Liver (tissue), 8 donors: ENCODE measurements at regions not wholly inside any gene's neighbourhood (a gene's known extent, or its start where the extent isn't known, plus 50 kb on each side); places are given as distances from the start of the nearest gene placed in this dataset.

ENCODE experiments used
- DNase-seq: peaks from one replicate; pipeline ENCODE4 v3.0.0-alpha.2; 2017; ENCODE audit warnings: low spot score
- H3K27ac ChIP-seq, 2 donors: one replicate each; pipeline ENCODE4 v1.7.0; 2013; ENCODE audit warnings: inconsistent platforms in 2 of 2, low read length in 2 of 2, control low read depth in 1 of 2, low read depth in 1 of 2, mild to moderate bottlenecking in 1 of 2
- H3K27me3 ChIP-seq, 4 donors: one replicate each; pipeline versions ENCODE4 v1.6.1 to v1.7.0; 2013; ENCODE audit warnings: low read length in 3 of 4, inconsistent platforms in 1 of 4, mild to moderate bottlenecking in 1 of 4, moderate library complexity in 1 of 4; ENCODE audit not compliant: control insufficient read depth in 4 of 4, insufficient read depth in 4 of 4
- H3K36me3 ChIP-seq, 4 donors: one replicate each; pipeline versions ENCODE4 v1.6.1 to v1.7.0; 2013; ENCODE audit warnings: low read length in 3 of 4, mild to moderate bottlenecking in 3 of 4, low read depth in 1 of 4, moderate library complexity in 1 of 4; ENCODE audit not compliant: control insufficient read depth in 4 of 4, insufficient read depth in 3 of 4
- H3K4me1 ChIP-seq, 4 donors: one replicate each; pipeline versions ENCODE4 v1.6.1 to v1.7.0; 2013; ENCODE audit warnings: low read length in 3 of 4, mild to moderate bottlenecking in 3 of 4, moderate library complexity in 1 of 4; ENCODE audit not compliant: control insufficient read depth in 4 of 4, insufficient read depth in 4 of 4
- H3K4me3 ChIP-seq, 3 donors: one replicate each; pipeline versions ENCODE4 v1.6.1 to v1.7.0; 2013; ENCODE audit warnings: low read length in 3 of 3, control low read depth in 1 of 3, low read depth in 1 of 3, mild to moderate bottlenecking in 1 of 3
- H3K9ac ChIP-seq, 2 donors: one replicate each; pipeline ENCODE4 v1.7.0; 2013; ENCODE audit warnings: low read length in 2 of 2, mild to moderate bottlenecking in 2 of 2, moderate library complexity in 2 of 2, control low read depth in 1 of 2, low read depth in 1 of 2
- H3K9me3 ChIP-seq, 4 donors: one replicate each; pipeline versions ENCODE4 v1.6.1 to v1.7.0; 2013; ENCODE audit warnings: low read length in 3 of 4; ENCODE audit not compliant: control insufficient read depth in 4 of 4
- CTCF ChIP-seq: fragments of 150-350 bp; IDR thresholded peaks from 2 replicates; pipeline ENCODE4 v1.5.1; 2017; ENCODE audit warnings: improper control_type of control experiment, low read depth, low read length; ENCODE audit not compliant: missing input control
- EGR1 ChIP-seq, 2 donors: IDR thresholded peaks; 2 replicates each; pipeline ENCODE4 v1.6.1; 2016 to 2018; ENCODE audit warnings: antibody characterized with exemption in 2 of 2, low read depth in 2 of 2
- FOXA1 ChIP-seq: IDR thresholded peaks from 2 replicates; pipeline ENCODE4 v1.6.1; 2016; ENCODE audit warnings: antibody characterized with exemption
- FOXA2 ChIP-seq: IDR thresholded peaks from 2 replicates; pipeline ENCODE4 v1.6.1; 2016; ENCODE audit warnings: antibody characterized with exemption
- GABPA ChIP-seq, 2 donors: IDR thresholded peaks in 1 of 2; conservative IDR thresholded peaks in 1 of 2; 2 replicates each; pipeline ENCODE4 v1.6.1; 2016; ENCODE audit warnings: antibody characterized with exemption in 2 of 2, mild to moderate bottlenecking in 1 of 2, moderate library complexity in 1 of 2
- HNF4G ChIP-seq: IDR thresholded peaks from 2 replicates; pipeline ENCODE4 v1.6.1; 2016; ENCODE audit warnings: antibody characterized with exemption
- JUND ChIP-seq, 2 donors: IDR thresholded peaks; 2 replicates each; pipeline ENCODE4 v1.6.1; 2016; ENCODE audit warnings: antibody characterized with exemption in 2 of 2
- MAX ChIP-seq: IDR thresholded peaks from 2 replicates; pipeline ENCODE4 v1.6.1; 2016; ENCODE audit warnings: antibody characterized with exemption
- RAD21 ChIP-seq, 2 donors: IDR thresholded peaks; 2 replicates each; pipeline ENCODE4 v1.6.1; 2016; ENCODE audit warnings: antibody characterized with exemption in 2 of 2, mild to moderate bottlenecking in 2 of 2
- REST ChIP-seq: IDR thresholded peaks from 2 replicates; pipeline ENCODE4 v1.6.1; 2016; ENCODE audit warnings: antibody characterized with exemption, mild to moderate bottlenecking
- RXRA ChIP-seq, 2 donors: IDR thresholded peaks; 2 replicates each; pipeline ENCODE4 v1.6.1; 2017 to 2018; ENCODE audit warnings: antibody characterized with exemption in 2 of 2, mild to moderate bottlenecking in 1 of 2
- SP1 ChIP-seq: IDR thresholded peaks from 2 replicates; pipeline ENCODE4 v1.6.1; 2018; ENCODE audit warnings: antibody characterized with exemption, mild to moderate bottlenecking
- TAF1 ChIP-seq: conservative IDR thresholded peaks from 2 replicates; pipeline ENCODE4 v1.6.1; 2016; ENCODE audit warnings: antibody characterized with exemption, mild to moderate bottlenecking
- YY1 ChIP-seq: IDR thresholded peaks from 2 replicates; pipeline ENCODE4 v1.6.1; 2016; ENCODE audit warnings: antibody characterized with exemption, mild to moderate bottlenecking
- WGBS: extraction: QIAGEN DNeasy Blood & Tissue Kit; methylation state at CpG from one replicate; pipeline ENCODE4 v1.1.7; 2013; 5-methylcytosine and 5-hydroxymethylcytosine counted together
- TF ChIP-seq, protein P1 (sequence below): IDR thresholded peaks from 2 replicates; pipeline ENCODE4 v1.6.1; 2016; ENCODE audit warnings: antibody characterized with exemption
- TF ChIP-seq, protein P2 (sequence below): IDR thresholded peaks from 2 replicates; pipeline ENCODE4 v1.6.1; 2016; ENCODE audit warnings: antibody characterized with exemption
- donor health status: healthy.
- donor health status: healthy.
- donor health status: healthy.
- donor health status: healthy.
- donor health status: healthy.

- WGBS = 59% methylated on average over 2 of the region's 2 CpGs
- no peaks in the 10 kb centered on the region for H3K36me3 ChIP-seq
- no peaks in the 10 kb centered on the region for H3K4me1 ChIP-seq
- H3K27ac ChIP-seq = no peak overlapping the region
- no peak overlapping the region for H3K9ac ChIP-seq
- no peak overlapping the region for H3K4me3 ChIP-seq
- TF ChIP-seq EGR1 (IDR thresholded peaks at IDR 0.05; ENCODE audit: low read depth in 2 of 2) (no peak), SP1 (peak; percentile 6), YY1 (no peak), REST (no peak), RAD21 (IDR thresholded peaks at IDR 0.05) (peak in 1 of 2 donors; percentile 10), JUND (IDR thresholded peaks at IDR 0.05) (no peak), FOXA2 (no peak), CTCF (no peak)
- TF ChIP-seq, protein P1, sequence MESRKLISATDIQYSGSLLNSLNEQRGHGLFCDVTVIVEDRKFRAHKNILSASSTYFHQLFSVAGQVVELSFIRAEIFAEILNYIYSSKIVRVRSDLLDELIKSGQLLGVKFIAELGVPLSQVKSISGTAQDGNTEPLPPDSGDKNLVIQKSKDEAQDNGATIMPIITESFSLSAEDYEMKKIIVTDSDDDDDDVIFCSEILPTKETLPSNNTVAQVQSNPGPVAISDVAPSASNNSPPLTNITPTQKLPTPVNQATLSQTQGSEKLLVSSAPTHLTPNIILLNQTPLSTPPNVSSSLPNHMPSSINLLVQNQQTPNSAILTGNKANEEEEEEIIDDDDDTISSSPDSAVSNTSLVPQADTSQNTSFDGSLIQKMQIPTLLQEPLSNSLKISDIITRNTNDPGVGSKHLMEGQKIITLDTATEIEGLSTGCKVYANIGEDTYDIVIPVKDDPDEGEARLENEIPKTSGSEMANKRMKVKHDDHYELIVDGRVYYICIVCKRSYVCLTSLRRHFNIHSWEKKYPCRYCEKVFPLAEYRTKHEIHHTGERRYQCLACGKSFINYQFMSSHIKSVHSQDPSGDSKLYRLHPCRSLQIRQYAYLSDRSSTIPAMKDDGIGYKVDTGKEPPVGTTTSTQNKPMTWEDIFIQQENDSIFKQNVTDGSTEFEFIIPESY = no peak
- H3K9me3 ChIP-seq = no peaks in the 10 kb centered on the region
- no peaks in the 10 kb centered on the region for H3K27me3 ChIP-seq
- DNase-seq = no peak
Observed at GRCh38 chr3:152589644-152590043, 245.3 kb upstream of the P2RY1 start.

DNA sequence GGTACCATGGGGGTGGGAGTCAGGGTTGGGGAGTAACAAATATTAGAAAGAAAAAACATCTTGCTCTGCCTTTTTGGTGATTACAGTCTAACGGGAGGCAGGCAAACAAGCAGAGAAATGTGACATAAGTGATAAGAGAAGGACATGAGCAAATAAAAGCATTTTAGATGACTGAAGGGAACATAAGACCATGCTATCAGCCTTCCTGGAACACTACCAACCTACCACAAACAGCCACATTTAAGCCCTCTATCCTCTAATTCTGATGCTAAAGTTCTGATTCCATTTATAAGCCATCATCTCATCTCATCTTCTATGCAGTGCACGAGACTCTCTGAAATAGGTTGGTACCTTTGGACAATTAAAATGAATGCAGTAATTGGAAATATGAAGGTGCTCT, 243.4 kb upstream of the P2RY1 start:
- Histone ChIP-seq H3K27ac (no peak overlapping the region), H3K36me3 (no peaks in the 10 kb centered on the region), H3K9ac (no peak overlapping the region), H3K4me3 (no peak overlapping the region), H3K4me1 (peaks cover 0 to 6% (median 5%) of the 10 kb centered on the region in 4 donors), H3K27me3 (no peaks in the 10 kb centered on the region), H3K9me3 (no peaks in the 10 kb centered on the region)
- TF ChIP-seq REST = no peak
- TF ChIP-seq TAF1 = no peak
- TF ChIP-seq, protein P2, sequence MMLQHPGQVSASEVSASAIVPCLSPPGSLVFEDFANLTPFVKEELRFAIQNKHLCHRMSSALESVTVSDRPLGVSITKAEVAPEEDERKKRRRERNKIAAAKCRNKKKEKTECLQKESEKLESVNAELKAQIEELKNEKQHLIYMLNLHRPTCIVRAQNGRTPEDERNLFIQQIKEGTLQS = no peak
- TF ChIP-seq JUND (IDR thresholded peaks at IDR 0.05) = no peak
- TF ChIP-seq CTCF = no peak
- no peak for TF ChIP-seq SP1
- no peak for TF ChIP-seq EGR1 (IDR thresholded peaks at IDR 0.05; ENCODE audit: low read depth in 2 of 2)
- TF ChIP-seq RXRA (IDR thresholded peaks at IDR 0.05) = no peak
- no peak for TF ChIP-seq MAX
- TF ChIP-seq GABPA (IDR thresholded peaks at IDR 0.05 in 1 of 2, conservative IDR thresholded peaks at IDR 0.05 in 1 of 2) = no peak
- no peak for TF ChIP-seq HNF4G
- TF ChIP-seq RAD21 (IDR thresholded peaks at IDR 0.05) = no peak
- TF ChIP-seq FOXA2 = no peak
- TF ChIP-seq FOXA1 = no peak
- no peak for DNase-seq
- 50% methylated on average over 2 of the region's 2 CpGs for WGBS
